ENCODE measurements at regions not wholly inside any gene's neighbourhood (a gene's known extent, or its start where the extent isn't known, plus 50 kb on each side); places are given as distances from the start of the nearest gene placed in this dataset.

- Histone ChIP-seq H3K4me2 (replicated peaks; ENCODE audit: low read depth, low read length, poor library complexity, severe bottlenecking) (no peak overlapping the region), H3K79me2 (ENCODE audit: control insufficient read depth, insufficient read depth, low read length) (no peaks in the 10 kb centered on the region), H2AFZ (ENCODE audit: insufficient read depth, low read depth, low read length, poor library complexity, severe bottlenecking) (no peak overlapping the region), H3K27ac (ENCODE audit: low read length in 2 of 2) (no peak overlapping the region), H3K9ac (ENCODE audit: low read length) (no peak overlapping the region), H3K9me3 (ENCODE audit: control extremely low read depth in 1 of 3, control insufficient read depth in 2 of 3, insufficient read depth in 1 of 3, low read length in 2 of 3) (no peaks in the 10 kb centered on the region), H3K4me1 (ENCODE audit: control insufficient read depth in 2 of 2, insufficient read depth in 2 of 2, low read length in 2 of 2) (no peaks in the 10 kb centered on the region), H4K20me1 (ENCODE audit: control insufficient read depth, insufficient read depth, low read length, poor library complexity, severe bottlenecking) (no peaks in the 10 kb centered on the region), H3K36me3 (replicated peaks in 1 of 2; ENCODE audit: control extremely low read depth in 1 of 2, control insufficient read depth in 1 of 2, extremely low read depth in 1 of 2, insufficient read depth in 2 of 2, low read length in 1 of 2) (no peaks in the 10 kb centered on the region), H3K27me3 (replicated peaks in 1 of 4; ENCODE audit: control extremely low read depth in 1 of 4, control insufficient read depth in 3 of 4, insufficient read depth in 4 of 4, low read length in 3 of 4) (no peaks in the 10 kb centered on the region), H3K4me3 (ENCODE audit: control extremely low read depth in 1 of 5, extremely low read depth in 1 of 5, insufficient read depth in 1 of 5, low read depth in 2 of 5, low read length in 4 of 5) (no peak overlapping the region)
- H3K9me3 Mint-ChIP-seq (ENCODE audit: insufficient read depth), result no peaks in the 10 kb centered on the region
- intact Hi-C loops (cut with micrococcal nuclease), result no loop called here
- ChIA-PET CTCF (no interaction called here), POLR2A (no interaction called here)
- H3K4me1 Mint-ChIP-seq, result no peaks in the 10 kb centered on the region
- no peaks in the 10 kb centered on the region for H3K27me3 Mint-ChIP-seq
- TF ChIP-seq EZH2 (IDR thresholded peaks at IDR 0.05; ENCODE audit: borderline replicate concordance, insufficient read depth, low read depth, low read length, poor library complexity, severe bottlenecking), result no peak
- TF ChIP-seq CTCF (IDR thresholded peaks at IDR 0.05), result no peak
- ATAC-seq (ENCODE audit: low read depth) (no peak), DNase-seq (no peak)
- H3K27ac Mint-ChIP-seq, result no peak overlapping the region
- H3K4me3 Mint-ChIP-seq, result no peak overlapping the region
- 71% methylated on average over 1 of the region's 2 CpGs for WGBS (ENCODE audit: insufficient coverage)
These were observed 207.3 kb upstream of the SORCS1 start for GRCh38 chr10:107371801-107372200.

- CTCF ChIA-PET, result no interaction called here
- POLR2A ChIA-PET, result no interaction called here
- Histone ChIP-seq H2AFZ (ENCODE audit: insufficient read depth, low read depth, low read length, poor library complexity, severe bottlenecking) (no peak overlapping the region), H3K27ac (ENCODE audit: low read length in 2 of 2) (no peak overlapping the region), H3K79me2 (ENCODE audit: control insufficient read depth, insufficient read depth, low read length) (no peaks in the 10 kb centered on the region), H3K4me2 (replicated peaks; ENCODE audit: low read depth, low read length, poor library complexity, severe bottlenecking) (no peak overlapping the region), H4K20me1 (ENCODE audit: control insufficient read depth, insufficient read depth, low read length, poor library complexity, severe bottlenecking) (no peaks in the 10 kb centered on the region), H3K36me3 (replicated peaks in 1 of 2; ENCODE audit: control extremely low read depth in 1 of 2, control insufficient read depth in 1 of 2, extremely low read depth in 1 of 2, insufficient read depth in 2 of 2, low read length in 1 of 2) (no peaks in the 10 kb centered on the region), H3K9ac (ENCODE audit: low read length) (no peak overlapping the region), H3K4me3 (ENCODE audit: control extremely low read depth in 1 of 5, extremely low read depth in 1 of 5, insufficient read depth in 1 of 5, low read depth in 2 of 5, low read length in 4 of 5) (no peak overlapping the region), H3K9me3 (ENCODE audit: control extremely low read depth in 1 of 3, control insufficient read depth in 2 of 3, insufficient read depth in 1 of 3, low read length in 2 of 3) (no peaks in the 10 kb centered on the region), H3K4me1 (ENCODE audit: control insufficient read depth in 2 of 2, insufficient read depth in 2 of 2, low read length in 2 of 2) (no peaks in the 10 kb centered on the region), H3K27me3 (replicated peaks in 1 of 4; ENCODE audit: control extremely low read depth in 1 of 4, control insufficient read depth in 3 of 4, insufficient read depth in 4 of 4, low read length in 3 of 4) (no peaks in the 10 kb centered on the region)
- no peaks in the 10 kb centered on the region for H3K27me3 Mint-ChIP-seq
- no peak overlapping the region for H3K4me3 Mint-ChIP-seq
- no peaks in the 10 kb centered on the region for H3K4me1 Mint-ChIP-seq
- ATAC-seq (ENCODE audit: low read depth), result no peak
- TF ChIP-seq CTCF (IDR thresholded peaks at IDR 0.05), result no peak
- TF ChIP-seq EZH2 (IDR thresholded peaks at IDR 0.05; ENCODE audit: borderline replicate concordance, insufficient read depth, low read depth, low read length, poor library complexity, severe bottlenecking), result no peak
- no CpG with 5 or more reads among the region's 3 CpGs for WGBS (ENCODE audit: insufficient coverage)
- DNase-seq, result no peak
- no peak overlapping the region for H3K27ac Mint-ChIP-seq
- peaks cover 3% of the 10 kb centered on the region for H3K9me3 Mint-ChIP-seq (ENCODE audit: insufficient read depth)
- intact Hi-C loops (cut with micrococcal nuclease), result no loop called here
These were observed 200.4 kb upstream of the SORCS1 start for GRCh38 chr10:107364872-107365271.

Measured in B cell (primary cell).